GM12878 (cell line): ENCODE measurements at regions not wholly inside any gene's neighbourhood (a gene's known extent, or its start where the extent isn't known, plus 50 kb on each side); places are given as distances from the start of the nearest gene placed in this dataset.

Experiments used
- ATAC-seq: fragments of 200-7000 bp; cut with Tn5 transposase; 3 replicates; pipeline ENCODE4 v1.9.1; 2020; ENCODE audit warnings: mild to moderate bottlenecking, moderate library complexity
- BruUV-seq: library from RNA; stranded (reverse); fragments of 400-500 nt; replicated peaks from 2 replicates; lab custom pipeline; 2021; lab: Mats Ljungman, UMichigan
- CTCF ChIA-PET: fragments of 300-600 bp; sonication (Branson Sonifier 250); formaldehyde crosslinking; extraction: SDS; loops from one replicate; lab custom pipeline; 2021; ENCODE audit warnings: inconsistent platforms; lab: Yijun Ruan, JAX
- POLR2A ChIA-PET: fragments of 350-600 bp; formaldehyde crosslinking; extraction: SDS; loops from one replicate; lab custom pipeline; 2021; ENCODE audit warnings: inconsistent platforms; lab: Charles Lee
- RAD21 ChIA-PET: fragments of 300-600 bp; sonication (Branson Sonifier 250); formaldehyde crosslinking; loops from one replicate; lab custom pipeline; 2023; ENCODE audit warnings: antibody characterized with exemption; ENCODE audit not compliant: unreplicated experiment; lab: Charles Lee
- SMC1A ChIA-PET: fragments of 300-600 bp; sonication (Branson Sonifier 250); formaldehyde crosslinking; loops from one replicate; lab custom pipeline; 2023; ENCODE audit not compliant: unreplicated experiment, uncharacterized antibody; lab: Charles Lee
- DNase-seq: peaks from one replicate; pipeline ENCODE4 v3.0.0-alpha.2; 2011; ENCODE audit warnings: low read depth, low spot score
- FAIRE-seq: peaks from 3 replicates; lab custom pipeline; 2011; peaks lifted over from hg19 to GRCh38; lab: Jason Lieb, UNC
- H2AFZ ChIP-seq: 2 replicates; pipeline ENCODE4 v1.6.0; 2011; ENCODE audit warnings: low read depth, low read length, control low read depth; ENCODE audit not compliant: control insufficient read depth
- H3K27ac ChIP-seq: 2 replicates; pipeline ENCODE4 v1.5.1; 2011; ENCODE audit warnings: control low read depth; ENCODE audit not compliant: control insufficient read depth, insufficient read depth
- H3K27me3 ChIP-seq, 2 experiments: replicated peaks in 1 of 2; 2 replicates each; pipeline versions ENCODE4 v1.6.0 to v1.6.1; 2011; ENCODE audit warnings: low read length in 1 of 2; ENCODE audit not compliant: control insufficient read depth in 2 of 2, insufficient read depth in 2 of 2
- H3K36me3 ChIP-seq, 2 experiments: 2 replicates each; pipeline ENCODE4 v1.5.1; 2011; ENCODE audit warnings: low read length in 1 of 2; ENCODE audit not compliant: control insufficient read depth in 2 of 2, insufficient read depth in 2 of 2
- H3K4me1 ChIP-seq: 2 replicates; pipeline ENCODE4 v1.6.1; 2011; ENCODE audit warnings: mild to moderate bottlenecking, low read length, moderate library complexity, mixed read lengths; ENCODE audit not compliant: control insufficient read depth, insufficient read depth
- H3K4me2 ChIP-seq: 2 replicates; pipeline ENCODE4 v1.6.0; 2011; ENCODE audit warnings: control low read depth; ENCODE audit not compliant: control insufficient read depth, insufficient read depth
- H3K4me3 ChIP-seq: fragments of 200-600 bp; sonication (generic); 2 replicates; pipeline ENCODE4 v1.5.1; 2016
- H3K79me2 ChIP-seq: 2 replicates; pipeline ENCODE4 v1.6.0; 2011; ENCODE audit warnings: low read length; ENCODE audit not compliant: control insufficient read depth, insufficient read depth
- H3K9ac ChIP-seq: 2 replicates; pipeline ENCODE4 v1.8.0; 2011; ENCODE audit warnings: low read length, control low read depth, mixed read lengths; ENCODE audit not compliant: control insufficient read depth, insufficient read depth
- H3K9me3 ChIP-seq: replicated peaks from 3 replicates; pipeline ENCODE4 v1.5.1; 2011; ENCODE audit warnings: mild to moderate bottlenecking, low read length; ENCODE audit not compliant: control insufficient read depth, insufficient read depth
- H4K20me1 ChIP-seq: 2 replicates; pipeline ENCODE4 v1.6.0; 2011; ENCODE audit not compliant: control insufficient read depth, insufficient read depth
- DPF2 ChIP-seq: fragments of 450-650 bp; IDR thresholded peaks from 2 replicates; pipeline ENCODE4 v1.6.1; 2017; ENCODE audit warnings: mild to moderate bottlenecking
- HCFC1 ChIP-seq: fragments of 150-350 bp; IDR thresholded peaks from 2 replicates; pipeline ENCODE4 v1.6.1; 2014; ENCODE audit warnings: low read length
- IRF5 ChIP-seq: fragments of 450-650 bp; IDR thresholded peaks from 2 replicates; pipeline ENCODE4 v1.6.1; 2017; ENCODE audit warnings: borderline replicate concordance
- MTA2 ChIP-seq: fragments of 450-650 bp; IDR thresholded peaks from 2 replicates; pipeline ENCODE4 v1.6.1; 2016; ENCODE audit warnings: low read depth, mild to moderate bottlenecking, moderate library complexity
- NFIC ChIP-seq: IDR thresholded peaks from 2 replicates; pipeline ENCODE4 v1.6.1; 2012; ENCODE audit warnings: low read depth, mild to moderate bottlenecking, inconsistent platforms, low read length, moderate library complexity
- PML ChIP-seq: IDR thresholded peaks from 2 replicates; pipeline ENCODE4 v1.6.1; 2012; ENCODE audit warnings: low read length, inconsistent platforms
- SMC3 ChIP-seq: IDR thresholded peaks from 2 replicates; pipeline ENCODE4 v1.6.1; 2011; ENCODE audit warnings: low read length, improper control_type of control experiment, borderline replicate concordance
- SREBF2 ChIP-seq: IDR thresholded peaks from 2 replicates; pipeline ENCODE4 v1.6.1; 2012; ENCODE audit warnings: mild to moderate bottlenecking, low read length
- USF1 ChIP-seq: IDR thresholded peaks from 2 replicates; pipeline ENCODE4 v1.6.1; 2011; ENCODE audit warnings: borderline replicate concordance, low read depth, mild to moderate bottlenecking, moderate library complexity, mixed read lengths, low read length; ENCODE audit not compliant: insufficient read depth; ENCODE audit errors: extremely low read length
- ZBTB4 ChIP-seq: fragments of 450-650 bp; formaldehyde crosslinking; IDR thresholded peaks from 2 replicates; pipeline ENCODE4 v1.4.0; 2022; ENCODE audit warnings: mild to moderate bottlenecking, moderate library complexity
- ZNF687 ChIP-seq: fragments of 450-650 bp; IDR thresholded peaks from 2 replicates; pipeline ENCODE4 v1.6.1; 2017; ENCODE audit warnings: mild to moderate bottlenecking, moderate library complexity
- ZZZ3 ChIP-seq: IDR thresholded peaks from 2 replicates; pipeline ENCODE4 v1.6.1; 2011; ENCODE audit warnings: low read depth; ENCODE audit not compliant: control insufficient read depth, insufficient read length
- WGBS: methylation state at CpG from one replicate; pipeline ENCODE4 v1.1.6; 2016; ENCODE audit warnings: low lambda C conversion rate; ENCODE audit not compliant: insufficient replicate concordance, insufficient coverage; ENCODE audit errors: missing lambda C conversion rate; 5-methylcytosine and 5-hydroxymethylcytosine counted together
- in situ Hi-C: fragments of 300-500 bp; cut with MboI; formaldehyde crosslinking; loops from 9 replicates; pipeline ENCODE4 v1.14.3; 2018; ENCODE audit warnings: mixed read lengths
- intact Hi-C: fragments of 100-400 bp; cut with micrococcal nuclease; formaldehyde crosslinking; loops from one replicate; pipeline ENCODE4 v1.14.2; 2022; ENCODE audit not compliant: unreplicated experiment

DNA sequence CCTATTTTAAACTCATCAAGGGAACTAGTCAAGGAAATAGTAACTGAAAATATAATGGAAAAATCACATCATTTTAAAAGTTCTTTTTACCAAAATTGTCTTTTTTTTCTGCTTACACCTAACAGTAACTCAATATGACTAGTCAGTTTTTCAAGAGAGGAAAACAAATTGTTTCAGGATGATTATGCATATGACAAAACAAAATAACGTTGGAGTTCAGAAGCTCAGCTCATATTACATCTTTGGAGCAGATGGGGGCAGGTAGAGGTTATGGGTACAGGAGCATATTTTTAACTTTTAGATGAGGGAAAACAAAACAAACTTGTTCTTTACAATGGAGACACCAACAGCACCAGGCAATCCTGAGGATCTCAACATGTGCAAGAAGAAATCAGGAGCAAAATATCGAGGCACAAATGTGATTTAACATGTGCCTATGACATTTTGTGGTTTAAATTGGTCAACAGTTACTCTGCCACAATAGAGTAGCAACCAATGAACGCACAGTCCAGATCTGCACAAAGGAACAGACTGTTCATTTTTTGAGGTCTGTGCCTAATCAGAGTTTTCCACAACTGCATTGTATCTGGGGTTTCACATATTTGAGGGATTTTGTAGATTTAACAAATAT lies 659.0 kb downstream of the ANXA1 start (continued):
- TF ChIP-seq NFIC (no peak), ZNF687 (no peak), IRF5 (no peak), ZZZ3 (no peak)

DNA sequence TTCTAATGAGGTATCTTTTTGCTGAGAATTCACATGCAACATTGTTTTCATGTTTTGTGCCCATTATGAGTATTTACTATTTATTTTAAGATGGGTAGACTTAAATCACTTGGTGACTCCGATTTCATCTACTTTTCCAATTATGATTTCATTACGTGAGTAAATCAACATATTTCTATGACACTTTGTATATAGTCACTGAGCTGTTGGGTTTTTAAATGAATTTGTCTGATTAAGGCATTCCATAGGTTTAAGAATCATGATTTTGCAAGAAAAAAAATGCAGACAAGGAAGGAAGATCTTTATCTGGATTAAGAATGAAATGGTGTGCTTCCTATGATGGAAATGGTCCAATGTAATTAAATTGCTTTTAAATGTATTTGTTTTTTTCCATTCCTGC lies 661.9 kb downstream of the ANXA1 start:
- H3K4me2 ChIP-seq, result no peak overlapping the region
- SMC1A ChIA-PET, result no interaction called here
- TF ChIP-seq HCFC1 (no peak), SMC3 (no peak), DPF2 (no peak), ZBTB4 (no peak), USF1 (no peak), MTA2 (no peak), PML (no peak), SREBF2 (no peak)

More for the DNA sequence above, 661.9 kb downstream of the ANXA1 start:
- no peak overlapping the region for H3K9ac ChIP-seq
- no peak overlapping the region for H3K27ac ChIP-seq
- BruUV-seq, result no TSS peak
- no peaks in the 10 kb centered on the region for H3K79me2 ChIP-seq
- H2AFZ ChIP-seq, result no peak overlapping the region
- DNase-seq (no peak), FAIRE-seq (no peak), ATAC-seq (no peak)
- H3K36me3 ChIP-seq, result no peaks in the 10 kb centered on the region
- ChIA-PET CTCF (no interaction called here), RAD21 (no interaction called here), POLR2A (no interaction called here)
- no peaks in the 10 kb centered on the region for H4K20me1 ChIP-seq
- intact Hi-C loops, result no loop called here
- no peaks in the 10 kb centered on the region for H3K4me1 ChIP-seq
- no peaks in the 10 kb centered on the region for H3K27me3 ChIP-seq
- H3K9me3 ChIP-seq, result no peaks in the 10 kb centered on the region
- WGBS, result 0% methylated on average over 2 of the region's 2 CpGs
- H3K4me3 ChIP-seq, result no peak overlapping the region
- in situ Hi-C loops, result no loop called here
